ENCODE measurements at regions not wholly inside any gene's neighbourhood (a gene's known extent, or its start where the extent isn't known, plus 50 kb on each side); places are given as distances from the start of the nearest gene placed in this dataset.

GRCh38 chr20:57070296-57070695, 196.1 kb downstream of the BMP7 start:
- no peak overlapping the region for H3K27ac ChIP-seq (ENCODE audit: low read depth, low read length)
- no peak overlapping the region for H3K4me3 ChIP-seq (ENCODE audit: low read depth, low read length)
- no peaks in the 10 kb centered on the region for H3K36me3 ChIP-seq (ENCODE audit: control insufficient read depth, insufficient read depth, low read length)
- peaks cover 40% of the 10 kb centered on the region for H3K4me1 ChIP-seq (ENCODE audit: control insufficient read depth, insufficient read depth, low read length)
- no peak overlapping the region for H3K9ac ChIP-seq (ENCODE audit: low read length)
- H3K27me3 ChIP-seq (ENCODE audit: control insufficient read depth, insufficient read depth, low read length): peaks cover 48% of the 10 kb centered on the region
- no peaks in the 10 kb centered on the region for H3K9me3 ChIP-seq (ENCODE audit: control insufficient read depth, insufficient read depth, low read depth, low read length)

GRCh38 chr20:57071283-57071731, 195.1 kb downstream of the BMP7 start:
- Histone ChIP-seq H3K4me1 (ENCODE audit: control insufficient read depth, insufficient read depth, low read length) (peaks cover 32% of the 10 kb centered on the region), H3K27me3 (ENCODE audit: control insufficient read depth, insufficient read depth, low read length) (peaks cover 45% of the 10 kb centered on the region), H3K4me3 (ENCODE audit: low read depth, low read length) (peak overlapping the region; percentile 48), H3K27ac (ENCODE audit: low read depth, low read length) (no peak overlapping the region), H3K9me3 (ENCODE audit: control insufficient read depth, insufficient read depth, low read depth, low read length) (no peaks in the 10 kb centered on the region), H3K9ac (ENCODE audit: low read length) (peak overlapping the region; percentile 29), H3K36me3 (ENCODE audit: control insufficient read depth, insufficient read depth, low read length) (no peaks in the 10 kb centered on the region)

GRCh38 chr20:57071954-57072583, 194.4 kb downstream of the BMP7 start:
- peaks cover 32% of the 10 kb centered on the region for H3K4me1 ChIP-seq (ENCODE audit: control insufficient read depth, insufficient read depth, low read length)
- no peak overlapping the region for H3K9ac ChIP-seq (ENCODE audit: low read length)
- peak overlapping the region; percentile 48 for H3K4me3 ChIP-seq (ENCODE audit: low read depth, low read length)
- peaks cover 45% of the 10 kb centered on the region for H3K27me3 ChIP-seq (ENCODE audit: control insufficient read depth, insufficient read depth, low read length)
- H3K36me3 ChIP-seq (ENCODE audit: control insufficient read depth, insufficient read depth, low read length): no peaks in the 10 kb centered on the region
- no peak overlapping the region for H3K27ac ChIP-seq (ENCODE audit: low read depth, low read length)
- no peaks in the 10 kb centered on the region; the same call in 1 of the 2 replicates for H3K9me3 ChIP-seq (ENCODE audit: control insufficient read depth, insufficient read depth, low read depth, low read length)

- no peak overlapping the region for H3K27ac ChIP-seq (ENCODE audit: low read depth, low read length)
Measured at GRCh38 chr20:57073402-57073801, 193.0 kb downstream of the BMP7 start.

GRCh38 chr20:57074386-57074785, 192.1 kb downstream of the BMP7 start:
- no peak overlapping the region for H3K4me3 ChIP-seq (ENCODE audit: low read depth, low read length)
- peaks cover 34% of the 10 kb centered on the region for H3K27me3 ChIP-seq (ENCODE audit: control insufficient read depth, insufficient read depth, low read length)
- H3K27ac ChIP-seq (ENCODE audit: low read depth, low read length): no peak overlapping the region
- no peak overlapping the region for H3K9ac ChIP-seq (ENCODE audit: low read length)
- no peaks in the 10 kb centered on the region for H3K36me3 ChIP-seq (ENCODE audit: control insufficient read depth, insufficient read depth, low read length)
- H3K9me3 ChIP-seq (ENCODE audit: control insufficient read depth, insufficient read depth, low read depth, low read length): peaks cover 10% of the 10 kb centered on the region; the same call in 1 of the 2 replicates
- peaks cover 26% of the 10 kb centered on the region for H3K4me1 ChIP-seq (ENCODE audit: control insufficient read depth, insufficient read depth, low read length)

More at GRCh38 chr20:57073402-57073801, 193.0 kb downstream of the BMP7 start:
- H3K9me3 ChIP-seq (ENCODE audit: control insufficient read depth, insufficient read depth, low read depth, low read length): peaks cover 2% of the 10 kb centered on the region; the same call in 1 of the 2 replicates
- H3K27me3 ChIP-seq (ENCODE audit: control insufficient read depth, insufficient read depth, low read length): peaks cover 43% of the 10 kb centered on the region
- H3K36me3 ChIP-seq (ENCODE audit: control insufficient read depth, insufficient read depth, low read length): no peaks in the 10 kb centered on the region
- no peak overlapping the region for H3K4me3 ChIP-seq (ENCODE audit: low read depth, low read length)
- H3K4me1 ChIP-seq (ENCODE audit: control insufficient read depth, insufficient read depth, low read length): peaks cover 26% of the 10 kb centered on the region
- no peak overlapping the region for H3K9ac ChIP-seq (ENCODE audit: low read length)

- H3K4me3 ChIP-seq (ENCODE audit: low read depth, low read length): no peak overlapping the region
- no peak overlapping the region for H3K27ac ChIP-seq (ENCODE audit: low read depth, low read length)
- peaks cover 26% of the 10 kb centered on the region for H3K27me3 ChIP-seq (ENCODE audit: control insufficient read depth, insufficient read depth, low read length)
- H3K9ac ChIP-seq (ENCODE audit: low read length): no peak overlapping the region
- H3K9me3 ChIP-seq (ENCODE audit: control insufficient read depth, insufficient read depth, low read depth, low read length): peaks cover 10% of the 10 kb centered on the region; the same call in 1 of the 2 replicates
- no peaks in the 10 kb centered on the region for H3K36me3 ChIP-seq (ENCODE audit: control insufficient read depth, insufficient read depth, low read length)
- peaks cover 26% of the 10 kb centered on the region for H3K4me1 ChIP-seq (ENCODE audit: control insufficient read depth, insufficient read depth, low read length)
Measured at GRCh38 chr20:57075181-57075580, 191.3 kb downstream of the BMP7 start.

GRCh38 chr20:57075603-57076002, 190.8 kb downstream of the BMP7 start:
- Histone ChIP-seq H3K27me3 (ENCODE audit: control insufficient read depth, insufficient read depth, low read length) (peaks cover 22% of the 10 kb centered on the region), H3K9ac (ENCODE audit: low read length) (no peak overlapping the region), H3K9me3 (ENCODE audit: control insufficient read depth, insufficient read depth, low read depth, low read length) (peaks cover 10% of the 10 kb centered on the region; the same call in 1 of the 2 replicates), H3K27ac (ENCODE audit: low read depth, low read length) (no peak overlapping the region), H3K4me3 (ENCODE audit: low read depth, low read length) (no peak overlapping the region), H3K36me3 (ENCODE audit: control insufficient read depth, insufficient read depth, low read length) (no peaks in the 10 kb centered on the region), H3K4me1 (ENCODE audit: control insufficient read depth, insufficient read depth, low read length) (peaks cover 24% of the 10 kb centered on the region)

- H3K9me3 ChIP-seq (ENCODE audit: control insufficient read depth, insufficient read depth, low read depth, low read length): peaks cover 10% of the 10 kb centered on the region; the same call in 1 of the 2 replicates
- H3K4me1 ChIP-seq (ENCODE audit: control insufficient read depth, insufficient read depth, low read length): peaks cover 18% of the 10 kb centered on the region
- H3K36me3 ChIP-seq (ENCODE audit: control insufficient read depth, insufficient read depth, low read length): no peaks in the 10 kb centered on the region
- H3K27ac ChIP-seq (ENCODE audit: low read depth, low read length): no peak overlapping the region
- H3K27me3 ChIP-seq (ENCODE audit: control insufficient read depth, insufficient read depth, low read length): peaks cover 17% of the 10 kb centered on the region
- no peak overlapping the region for H3K4me3 ChIP-seq (ENCODE audit: low read depth, low read length)
- no peak overlapping the region for H3K9ac ChIP-seq (ENCODE audit: low read length)
Measured at GRCh38 chr20:57076152-57076652, 190.2 kb downstream of the BMP7 start.

- Histone ChIP-seq H3K9me3 (ENCODE audit: control insufficient read depth, insufficient read depth, low read depth, low read length) (peaks cover 10% of the 10 kb centered on the region; the same call in 1 of the 2 replicates), H3K4me3 (ENCODE audit: low read depth, low read length) (no peak overlapping the region), H3K27me3 (ENCODE audit: control insufficient read depth, insufficient read depth, low read length) (peaks cover 10% of the 10 kb centered on the region), H3K4me1 (ENCODE audit: control insufficient read depth, insufficient read depth, low read length) (peaks cover 11% of the 10 kb centered on the region), H3K27ac (ENCODE audit: low read depth, low read length) (no peak overlapping the region), H3K9ac (ENCODE audit: low read length) (no peak overlapping the region), H3K36me3 (ENCODE audit: control insufficient read depth, insufficient read depth, low read length) (no peaks in the 10 kb centered on the region)
Measured at GRCh38 chr20:57076951-57077350, 189.5 kb downstream of the BMP7 start.

- H3K4me3 ChIP-seq (ENCODE audit: low read depth, low read length): no peak overlapping the region
- no peaks in the 10 kb centered on the region; the same call in 1 of the 2 replicates for H3K4me1 ChIP-seq (ENCODE audit: control insufficient read depth, insufficient read depth, low read length)
- no peaks in the 10 kb centered on the region for H3K27me3 ChIP-seq (ENCODE audit: control insufficient read depth, insufficient read depth, low read length)
- no peak overlapping the region for H3K9ac ChIP-seq (ENCODE audit: low read length)
- H3K27ac ChIP-seq (ENCODE audit: low read depth, low read length): no peak overlapping the region
- no peaks in the 10 kb centered on the region for H3K36me3 ChIP-seq (ENCODE audit: control insufficient read depth, insufficient read depth, low read length)
- peaks cover 10% of the 10 kb centered on the region; the same call in 1 of the 2 replicates for H3K9me3 ChIP-seq (ENCODE audit: control insufficient read depth, insufficient read depth, low read depth, low read length)
Measured at GRCh38 chr20:57078116-57078515, 188.3 kb downstream of the BMP7 start.

Measured in HUES6 (cell line).